ENCODE measurements at regions not wholly inside any gene's neighbourhood (a gene's known extent, or its start where the extent isn't known, plus 50 kb on each side); places are given as distances from the start of the nearest gene placed in this dataset.

DNA sequence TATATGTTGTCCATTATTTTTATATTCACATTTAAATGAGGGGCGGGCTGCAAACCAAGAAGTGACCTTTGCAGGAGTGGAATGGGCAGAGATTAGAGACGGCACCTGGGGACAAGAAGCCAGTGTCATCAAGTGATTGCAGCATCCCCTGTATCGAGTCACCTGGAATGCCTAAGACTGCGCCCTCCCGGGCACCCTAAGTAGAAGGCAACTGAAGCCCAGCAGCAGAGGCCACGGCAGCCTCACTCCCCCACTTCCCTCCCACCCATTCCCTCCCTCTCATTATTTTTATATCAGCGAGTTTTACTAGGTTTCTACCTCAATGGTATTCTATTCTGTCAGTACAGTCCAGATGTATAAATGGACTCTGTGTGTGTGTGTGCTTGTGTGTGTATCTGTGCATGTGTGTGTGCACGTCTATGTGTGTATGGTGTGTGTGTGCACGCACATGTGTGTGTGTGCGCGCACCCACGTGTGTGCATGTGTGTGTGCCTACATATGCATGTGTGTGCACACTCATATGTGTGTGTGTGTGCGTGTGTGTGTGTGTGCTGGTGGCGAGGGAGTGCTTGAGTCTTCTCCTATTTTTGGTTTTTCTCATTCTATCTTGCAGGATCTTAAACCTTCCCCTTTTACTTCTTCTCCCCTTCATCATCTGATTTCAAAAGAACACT lies 106.8 kb upstream of the SLC66A3 start:
- no peak overlapping the region for H3K27ac ChIP-seq
- H3K4me2 ChIP-seq (ENCODE audit: low read length): no peak overlapping the region
- H3K4me1 ChIP-seq: no peaks in the 10 kb centered on the region
- TF ChIP-seq, protein P1, sequence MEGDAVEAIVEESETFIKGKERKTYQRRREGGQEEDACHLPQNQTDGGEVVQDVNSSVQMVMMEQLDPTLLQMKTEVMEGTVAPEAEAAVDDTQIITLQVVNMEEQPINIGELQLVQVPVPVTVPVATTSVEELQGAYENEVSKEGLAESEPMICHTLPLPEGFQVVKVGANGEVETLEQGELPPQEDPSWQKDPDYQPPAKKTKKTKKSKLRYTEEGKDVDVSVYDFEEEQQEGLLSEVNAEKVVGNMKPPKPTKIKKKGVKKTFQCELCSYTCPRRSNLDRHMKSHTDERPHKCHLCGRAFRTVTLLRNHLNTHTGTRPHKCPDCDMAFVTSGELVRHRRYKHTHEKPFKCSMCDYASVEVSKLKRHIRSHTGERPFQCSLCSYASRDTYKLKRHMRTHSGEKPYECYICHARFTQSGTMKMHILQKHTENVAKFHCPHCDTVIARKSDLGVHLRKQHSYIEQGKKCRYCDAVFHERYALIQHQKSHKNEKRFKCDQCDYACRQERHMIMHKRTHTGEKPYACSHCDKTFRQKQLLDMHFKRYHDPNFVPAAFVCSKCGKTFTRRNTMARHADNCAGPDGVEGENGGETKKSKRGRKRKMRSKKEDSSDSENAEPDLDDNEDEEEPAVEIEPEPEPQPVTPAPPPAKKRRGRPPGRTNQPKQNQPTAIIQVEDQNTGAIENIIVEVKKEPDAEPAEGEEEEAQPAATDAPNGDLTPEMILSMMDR (IDR thresholded peaks at IDR 0.05): no peak
- no peak overlapping the region for H3K4me3 ChIP-seq (ENCODE audit: low read depth, low read length)
- no peaks in the 10 kb centered on the region for H3K27me3 ChIP-seq (ENCODE audit: control insufficient read depth, insufficient read depth, low read length)
- H2AFZ ChIP-seq: no peak overlapping the region
- no peak overlapping the region for H3K9ac ChIP-seq
- H3K36me3 ChIP-seq (ENCODE audit: control insufficient read depth, insufficient read depth, low read length): no peaks in the 10 kb centered on the region
- H3K9me3 ChIP-seq (ENCODE audit: control insufficient read depth, low read length): no peaks in the 10 kb centered on the region
- no peaks in the 10 kb centered on the region for H3K79me2 ChIP-seq

DNA sequence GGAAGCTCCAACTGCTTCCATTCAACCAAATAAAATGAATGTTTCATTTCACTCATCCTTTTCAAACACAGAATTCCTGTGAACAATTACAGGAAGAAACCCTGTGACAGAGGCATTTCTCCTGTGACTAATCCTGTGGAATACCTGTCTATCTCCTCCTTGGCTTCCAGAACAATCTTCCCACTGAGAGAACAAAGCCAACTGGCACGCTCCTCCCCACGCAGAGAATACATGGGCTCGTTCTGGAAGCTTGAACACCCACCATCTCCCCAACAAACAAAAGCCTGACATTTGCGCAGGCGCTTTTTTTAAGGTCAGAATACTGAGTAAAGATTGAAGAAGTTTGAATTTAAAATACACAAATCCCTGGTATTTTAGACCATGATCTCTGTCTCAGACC lies 104.7 kb upstream of the SLC66A3 start:
- no peaks in the 10 kb centered on the region for H3K27me3 ChIP-seq (ENCODE audit: control insufficient read depth, insufficient read depth, low read length)
- H3K4me2 ChIP-seq (ENCODE audit: low read length): no peak overlapping the region
- H3K4me1 ChIP-seq: no peaks in the 10 kb centered on the region
- TF ChIP-seq, protein P1 (IDR thresholded peaks at IDR 0.05): no peak
- no peak overlapping the region for H2AFZ ChIP-seq
- H3K9ac ChIP-seq: no peak overlapping the region
- no peaks in the 10 kb centered on the region for H3K79me2 ChIP-seq
- no peaks in the 10 kb centered on the region for H3K36me3 ChIP-seq (ENCODE audit: control insufficient read depth, insufficient read depth, low read length)
- no peaks in the 10 kb centered on the region for H3K9me3 ChIP-seq (ENCODE audit: control insufficient read depth, low read length)
- no peak overlapping the region for H3K4me3 ChIP-seq (ENCODE audit: low read depth, low read length)
- H3K27ac ChIP-seq: no peak overlapping the region

DNA sequence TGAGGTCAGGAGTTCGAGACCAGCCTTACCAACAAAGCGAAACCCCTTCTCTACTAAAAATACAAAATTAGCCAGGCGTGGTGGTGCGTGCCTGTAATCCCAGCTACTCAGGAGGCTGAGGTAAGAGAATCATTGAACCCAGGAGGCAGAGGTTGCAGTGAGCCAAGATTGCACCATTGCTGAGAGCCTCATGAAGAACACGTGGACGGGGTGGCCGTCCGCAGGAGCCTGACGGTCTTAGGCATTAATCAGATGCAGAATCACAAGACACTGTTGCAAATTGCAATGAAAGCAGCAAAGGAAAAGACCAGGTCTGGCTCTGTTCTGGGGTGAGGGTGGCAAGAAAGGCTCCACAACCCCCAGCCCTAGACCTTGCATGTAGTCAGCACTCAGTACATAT lies 104.0 kb upstream of the SLC66A3 start:
- Histone ChIP-seq H3K4me1 (no peaks in the 10 kb centered on the region), H3K79me2 (no peaks in the 10 kb centered on the region), H3K4me2 (ENCODE audit: low read length) (no peak overlapping the region), H3K27ac (no peak overlapping the region), H3K4me3 (ENCODE audit: low read depth, low read length) (no peak overlapping the region), H3K27me3 (ENCODE audit: control insufficient read depth, insufficient read depth, low read length) (no peaks in the 10 kb centered on the region), H3K36me3 (ENCODE audit: control insufficient read depth, insufficient read depth, low read length) (no peaks in the 10 kb centered on the region), H2AFZ (no peak overlapping the region), H3K9me3 (ENCODE audit: control insufficient read depth, low read length) (no peaks in the 10 kb centered on the region), H3K9ac (no peak overlapping the region)
- TF ChIP-seq, protein P1 (IDR thresholded peaks at IDR 0.05): no peak

DNA sequence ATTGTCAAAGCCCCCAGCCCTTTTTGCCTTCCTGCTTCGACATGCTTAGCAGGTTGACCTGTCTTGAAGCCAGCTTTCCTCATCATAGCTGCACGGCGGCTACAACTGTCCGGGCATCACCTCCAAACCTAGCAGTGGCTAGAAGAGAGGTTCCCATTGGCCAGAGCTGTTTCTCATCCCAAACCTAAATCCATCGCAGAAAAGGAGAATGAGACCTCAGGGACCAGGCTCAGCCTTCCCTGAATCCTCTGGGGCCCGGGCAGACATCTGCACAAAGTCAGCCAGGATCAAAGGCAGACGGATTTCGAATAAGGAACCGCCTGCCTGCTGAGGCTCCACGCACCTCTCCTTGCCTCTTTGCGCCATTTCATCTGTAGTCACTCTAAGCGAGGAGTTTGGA lies 101.7 kb upstream of the SLC66A3 start:
- Histone ChIP-seq H3K4me2 (ENCODE audit: low read length) (no peak overlapping the region), H3K79me2 (no peaks in the 10 kb centered on the region), H2AFZ (no peak overlapping the region), H3K27me3 (ENCODE audit: control insufficient read depth, insufficient read depth, low read length) (no peaks in the 10 kb centered on the region), H3K4me3 (ENCODE audit: low read depth, low read length) (no peak overlapping the region), H3K36me3 (ENCODE audit: control insufficient read depth, insufficient read depth, low read length) (no peaks in the 10 kb centered on the region), H3K9me3 (ENCODE audit: control insufficient read depth, low read length) (no peaks in the 10 kb centered on the region), H3K4me1 (no peaks in the 10 kb centered on the region), H3K9ac (no peak overlapping the region), H3K27ac (no peak overlapping the region)
- TF ChIP-seq, protein P1 (IDR thresholded peaks at IDR 0.05): no peak
